Activated T-helper 1 cell treated with anti-CD3 and anti-CD28 coated beads, Interleukin-12 subunit alpha, Interleukin-12 subunit beta, Interleukin-2, Interleukin-4 antibody, amounts not matched to agents 30 ng/mL and 10 ng/mL and 1 ng/mL, durations not matched to agents 14 hours and 24 hours and 36 hours (primary cell): ENCODE measurements at regions not wholly inside any gene's neighbourhood (a gene's known extent, or its start where the extent isn't known, plus 50 kb on each side); places are given as distances from the start of the nearest gene placed in this dataset.

Source experiments
- DNase-seq: peaks from one replicate; pipeline ENCODE4 v3.0.0; 2021; ENCODE audit warnings: low spot score
- H3K27ac Mint-ChIP-seq: one replicate; pipeline ENCODE4 v1.8.0; 2021; ENCODE audit warnings: mild to moderate bottlenecking, mixed read lengths
- H3K27me3 Mint-ChIP-seq: one replicate; pipeline ENCODE4 v1.8.0; 2022; ENCODE audit warnings: mild to moderate bottlenecking, moderate library complexity, mixed read lengths; ENCODE audit not compliant: insufficient read depth
- H3K36me3 Mint-ChIP-seq: one replicate; pipeline ENCODE4 v1.8.0; 2021; ENCODE audit warnings: low read depth, mixed read lengths
- H3K4me1 Mint-ChIP-seq: one replicate; pipeline ENCODE4 v1.8.0; 2021; ENCODE audit warnings: low read depth, mixed read lengths
- H3K4me3 Mint-ChIP-seq: one replicate; pipeline ENCODE4 v1.8.0; 2021; ENCODE audit warnings: mild to moderate bottlenecking, moderate library complexity, mixed read lengths
- H3K9me3 Mint-ChIP-seq: one replicate; pipeline ENCODE4 v1.8.0; 2021; ENCODE audit warnings: mixed read lengths
- intact Hi-C: fragments of 100-400 bp; cut with micrococcal nuclease; formaldehyde crosslinking; loops from one replicate; pipeline ENCODE4 v1.15.1; 2024

DNA sequence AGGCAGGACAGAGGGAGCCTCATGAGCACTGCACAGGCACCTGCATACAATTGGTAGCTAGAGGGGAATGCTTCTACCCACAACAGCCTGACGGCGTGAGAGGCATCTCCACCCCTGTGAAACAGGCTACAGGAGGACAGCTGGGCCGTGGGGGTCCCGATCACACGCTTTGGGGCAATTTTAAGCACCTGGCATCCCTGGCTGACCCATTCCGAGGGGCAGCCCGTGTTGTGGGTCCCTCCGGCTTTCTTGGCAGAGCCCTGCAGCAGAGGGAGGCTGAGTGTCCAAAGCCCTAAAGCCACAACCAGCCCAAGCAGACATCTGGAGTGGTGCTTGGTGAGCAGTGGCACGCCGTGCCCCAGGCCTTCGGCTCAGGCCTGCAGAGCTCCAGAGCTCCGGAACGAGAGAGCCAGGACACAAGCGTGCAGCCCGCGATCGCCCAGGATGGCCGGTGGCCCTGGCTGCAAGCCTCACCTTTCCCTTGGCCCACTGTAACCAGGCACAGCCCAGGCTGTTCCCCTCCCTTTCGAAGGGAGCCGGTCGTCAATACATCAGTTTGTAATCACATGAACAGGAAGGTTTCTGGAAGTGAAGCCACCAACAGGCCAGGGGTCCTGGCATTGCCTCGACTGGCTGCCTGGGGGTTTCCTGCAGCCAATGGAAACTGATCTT is 81.4 kb downstream of the DLL1 start:
- H3K4me3 Mint-ChIP-seq: no peak overlapping the region

DNA sequence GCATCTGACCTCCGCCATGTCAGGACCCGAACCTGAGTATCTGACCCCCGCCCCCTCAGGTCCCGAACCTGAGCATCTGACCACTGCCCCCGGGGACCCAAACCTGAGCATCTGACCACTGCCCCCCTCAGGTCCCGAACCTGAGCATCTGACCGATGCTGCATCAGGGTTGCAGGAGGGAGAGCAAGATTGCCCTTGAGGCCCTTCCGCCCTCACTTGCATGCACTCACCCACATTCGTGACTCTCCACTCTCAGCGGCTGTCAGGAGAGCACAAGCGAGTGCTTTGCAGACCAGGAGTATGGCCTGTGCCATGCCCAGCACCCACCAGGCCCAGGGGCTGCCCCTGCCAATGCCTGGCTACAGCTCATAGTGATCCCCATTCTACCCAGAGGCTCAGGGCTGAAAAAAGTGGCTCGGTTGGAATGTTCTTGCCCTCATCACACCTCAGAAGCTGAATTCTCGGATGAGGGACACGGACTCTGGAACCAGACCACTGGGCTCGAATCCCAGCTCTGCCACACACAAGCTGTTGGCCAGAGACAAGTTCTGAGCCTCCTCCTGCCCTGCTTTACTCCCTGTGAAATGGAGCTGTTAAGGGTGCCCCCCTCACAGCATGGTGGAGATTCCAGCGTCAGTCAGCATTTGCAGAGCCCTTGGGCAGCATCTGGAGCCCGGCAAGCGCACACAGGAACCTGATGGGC is 82.1 kb downstream of the DLL1 start:
- Mint-ChIP-seq H3K27ac (no peak overlapping the region), H3K4me1 (no peaks in the 10 kb centered on the region), H3K27me3 (no peaks in the 10 kb centered on the region), H3K4me3 (no peak overlapping the region), H3K9me3 (peaks cover 29% of the 10 kb centered on the region), H3K36me3 (no peaks in the 10 kb centered on the region)
- DNase-seq: no peak
- intact Hi-C loops: no loop called here

More for the DNA sequence above, 81.4 kb downstream of the DLL1 start:
- H3K9me3 Mint-ChIP-seq: peaks cover 24% of the 10 kb centered on the region
- H3K27me3 Mint-ChIP-seq: no peaks in the 10 kb centered on the region
- no peak overlapping the region for H3K27ac Mint-ChIP-seq
- no peaks in the 10 kb centered on the region for H3K4me1 Mint-ChIP-seq
- H3K36me3 Mint-ChIP-seq: no peaks in the 10 kb centered on the region
- DNase-seq: no peak
- intact Hi-C loops: no loop called here

DNA sequence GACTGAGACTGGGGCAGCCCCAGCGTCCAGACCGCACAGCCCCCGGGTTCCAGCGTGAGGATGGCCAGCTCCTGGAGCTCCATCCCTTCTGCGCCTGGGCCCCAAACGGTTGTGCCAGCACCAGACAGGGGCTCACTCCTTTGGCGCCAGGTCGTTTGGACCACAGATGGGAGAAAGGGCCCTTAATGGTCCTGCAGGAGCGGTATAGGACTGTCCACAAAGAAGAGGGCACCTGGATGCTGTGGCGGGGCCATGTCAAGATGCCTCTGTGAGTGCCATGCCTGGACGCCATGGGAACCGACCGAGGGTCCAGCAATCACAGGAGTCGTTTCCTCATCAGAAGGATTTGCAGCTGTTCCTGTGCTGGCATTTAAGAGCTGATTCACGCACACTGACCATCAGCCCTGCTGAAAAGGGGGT is 82.7 kb downstream of the DLL1 start:
- no peak for DNase-seq
- no peak overlapping the region for H3K27ac Mint-ChIP-seq
- no peaks in the 10 kb centered on the region for H3K27me3 Mint-ChIP-seq
- no peak overlapping the region for H3K4me3 Mint-ChIP-seq
- no peaks in the 10 kb centered on the region for H3K36me3 Mint-ChIP-seq
- H3K9me3 Mint-ChIP-seq: peaks cover 26% of the 10 kb centered on the region
- H3K4me1 Mint-ChIP-seq: no peaks in the 10 kb centered on the region
- intact Hi-C loops: no loop called here

DNA sequence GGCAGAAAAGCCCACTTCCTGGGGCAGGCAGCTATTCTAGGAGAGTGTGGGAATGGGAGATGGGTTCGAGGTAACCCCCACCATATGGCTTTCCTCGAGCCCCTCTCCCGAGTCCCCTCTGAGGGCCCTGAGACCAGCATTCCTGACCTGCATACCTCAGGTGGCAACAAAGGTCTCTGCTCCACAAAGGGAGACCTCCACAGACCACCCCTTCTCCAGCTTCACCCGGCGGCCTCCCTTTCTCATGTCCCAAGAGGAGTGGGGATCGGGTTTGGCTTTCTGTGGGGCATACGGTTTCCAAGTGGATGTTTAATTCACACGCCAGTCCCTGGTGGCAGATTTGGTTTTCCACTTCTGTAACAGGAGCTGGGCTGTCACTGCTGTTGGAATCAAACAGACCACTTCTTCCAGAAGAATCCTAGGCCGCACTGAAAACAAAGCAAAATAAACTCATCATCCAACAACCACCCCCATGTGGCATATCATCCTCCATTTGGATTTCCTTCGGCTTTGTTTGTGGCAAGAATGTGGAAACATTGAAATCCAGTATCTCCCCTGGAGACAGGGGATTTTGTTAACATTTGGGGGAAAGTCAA is 83.2 kb downstream of the DLL1 start:
- no peaks in the 10 kb centered on the region for H3K27me3 Mint-ChIP-seq
- no peak for DNase-seq
- peaks cover 30% of the 10 kb centered on the region for H3K9me3 Mint-ChIP-seq

DNA sequence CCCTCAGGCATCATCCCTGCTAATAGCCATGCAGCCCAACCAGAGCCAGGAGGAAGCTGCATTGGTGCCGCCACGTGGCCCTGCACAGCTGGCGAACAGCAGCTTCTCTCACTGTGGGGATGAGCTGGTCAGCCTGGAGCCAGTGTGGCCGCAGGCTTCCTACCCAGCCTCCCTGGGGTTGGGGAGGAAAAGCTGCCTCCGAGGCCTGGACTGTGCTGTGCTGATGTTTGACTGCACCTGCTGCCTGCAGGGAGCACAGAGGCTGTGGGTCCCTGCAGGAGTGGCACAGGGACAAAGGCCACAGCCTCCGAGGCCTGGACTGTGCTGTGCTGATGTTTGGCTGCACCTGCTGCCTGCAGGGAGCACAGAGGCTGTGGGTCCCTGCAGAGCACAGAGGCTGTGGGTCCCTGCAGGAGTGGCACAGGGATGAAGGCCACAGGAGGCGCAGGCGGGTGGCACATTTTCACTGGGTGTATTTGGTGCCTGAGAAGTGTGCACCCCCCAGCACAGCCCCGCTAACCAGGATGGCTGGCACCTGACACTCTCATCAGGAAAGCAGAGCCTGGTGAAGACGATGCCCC is 83.9 kb downstream of the DLL1 start:
- peaks cover 30% of the 10 kb centered on the region for H3K9me3 Mint-ChIP-seq
- no peak for DNase-seq
- H3K36me3 Mint-ChIP-seq: no peaks in the 10 kb centered on the region
- H3K4me3 Mint-ChIP-seq: no peak overlapping the region
- intact Hi-C loops: no loop called here
- H3K4me1 Mint-ChIP-seq: no peaks in the 10 kb centered on the region
- H3K27me3 Mint-ChIP-seq: no peaks in the 10 kb centered on the region
- H3K27ac Mint-ChIP-seq: no peak overlapping the region

More for the DNA sequence above, 83.2 kb downstream of the DLL1 start:
- Mint-ChIP-seq H3K27ac (no peak overlapping the region), H3K4me3 (no peak overlapping the region), H3K36me3 (no peaks in the 10 kb centered on the region), H3K4me1 (no peaks in the 10 kb centered on the region)
- intact Hi-C loops: no loop called here

DNA sequence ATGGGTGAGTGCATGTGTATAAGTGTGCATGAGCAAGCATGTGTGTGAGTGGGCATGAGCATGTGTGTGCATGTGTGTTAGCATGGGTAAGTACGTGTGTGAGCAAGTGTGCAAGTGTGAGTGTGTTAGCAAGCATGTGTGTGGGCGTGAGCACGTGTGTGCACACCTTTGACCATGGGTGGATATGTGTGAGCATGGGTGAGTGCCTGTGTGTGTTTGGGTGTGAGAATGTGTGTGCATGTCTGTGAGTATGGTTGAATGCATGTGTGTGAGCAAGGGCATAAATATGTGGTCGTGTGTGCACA is 84.6 kb downstream of the DLL1 start:
- Mint-ChIP-seq H3K27me3 (no peaks in the 10 kb centered on the region), H3K27ac (no peak overlapping the region), H3K9me3 (peaks cover 30% of the 10 kb centered on the region), H3K4me3 (no peak overlapping the region), H3K36me3 (no peaks in the 10 kb centered on the region), H3K4me1 (no peaks in the 10 kb centered on the region)
- no peak for DNase-seq
- intact Hi-C loops: no loop called here

DNA sequence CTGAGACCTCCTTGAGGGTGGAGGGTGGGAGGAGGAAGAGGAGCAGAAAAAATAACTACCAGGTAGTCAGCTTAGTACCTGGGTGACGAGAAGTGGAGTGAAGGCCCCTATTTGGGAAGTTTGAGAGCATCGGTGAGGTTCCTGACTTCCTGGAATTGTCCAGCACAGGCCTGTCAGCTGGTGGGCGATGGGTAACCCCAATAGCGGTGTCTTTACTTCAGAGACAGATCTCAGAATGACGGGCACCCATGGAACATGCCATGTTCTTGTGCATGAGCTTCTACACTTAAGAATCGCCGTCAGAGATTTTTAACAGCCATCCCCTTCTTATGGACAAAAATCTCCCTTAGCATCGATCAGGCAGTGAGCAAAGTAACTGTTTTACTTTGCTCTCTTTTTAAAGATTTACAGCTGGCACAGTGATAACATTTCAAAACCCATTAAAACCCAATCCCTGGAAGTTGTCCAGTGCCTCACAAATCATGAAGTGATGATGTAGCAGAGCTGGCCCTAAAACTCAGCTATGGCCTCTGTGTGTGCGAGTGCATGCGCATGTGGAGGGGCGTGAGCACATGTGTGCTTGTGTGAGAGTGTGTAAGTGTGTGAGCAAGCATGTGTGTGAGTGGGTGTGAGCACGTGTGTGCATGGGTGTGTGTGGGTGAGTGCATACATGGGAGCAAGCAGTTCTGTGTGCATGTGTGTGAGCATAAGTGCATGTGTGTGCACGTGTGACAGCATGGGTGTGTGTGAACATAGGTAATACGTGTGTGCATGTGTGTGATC is 85.2 kb downstream of the DLL1 start:
- Mint-ChIP-seq H3K4me1 (no peaks in the 10 kb centered on the region), H3K36me3 (no peaks in the 10 kb centered on the region), H3K4me3 (no peak overlapping the region), H3K27me3 (no peaks in the 10 kb centered on the region), H3K9me3 (peaks cover 30% of the 10 kb centered on the region), H3K27ac (no peak overlapping the region)
- intact Hi-C loops: no loop called here
- DNase-seq: no peak

DNA sequence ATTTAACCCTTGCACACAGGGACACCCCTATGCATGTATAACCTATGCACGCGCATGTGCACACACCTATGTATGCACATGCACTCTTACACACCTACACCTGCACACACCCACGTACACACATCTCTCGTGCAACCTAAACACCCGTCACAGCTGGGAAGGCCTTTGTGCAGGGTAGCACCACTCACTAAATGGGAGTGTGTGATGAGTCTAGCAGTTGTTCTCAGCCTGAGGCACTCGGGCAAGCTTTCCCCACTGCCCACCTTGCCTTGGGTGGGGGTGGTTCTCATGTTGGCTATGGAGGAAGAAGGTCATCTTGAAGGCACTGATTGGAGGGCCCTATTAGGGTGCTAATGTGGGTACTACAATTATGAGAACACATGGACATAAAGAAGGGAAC is 85.8 kb downstream of the DLL1 start:
- no peaks in the 10 kb centered on the region for H3K36me3 Mint-ChIP-seq
- no peaks in the 10 kb centered on the region for H3K4me1 Mint-ChIP-seq
- no peak overlapping the region for H3K27ac Mint-ChIP-seq
- no peak overlapping the region for H3K4me3 Mint-ChIP-seq
- no peaks in the 10 kb centered on the region for H3K27me3 Mint-ChIP-seq
- H3K9me3 Mint-ChIP-seq: peaks cover 30% of the 10 kb centered on the region
- DNase-seq: no peak
- intact Hi-C loops: no loop called here

DNA sequence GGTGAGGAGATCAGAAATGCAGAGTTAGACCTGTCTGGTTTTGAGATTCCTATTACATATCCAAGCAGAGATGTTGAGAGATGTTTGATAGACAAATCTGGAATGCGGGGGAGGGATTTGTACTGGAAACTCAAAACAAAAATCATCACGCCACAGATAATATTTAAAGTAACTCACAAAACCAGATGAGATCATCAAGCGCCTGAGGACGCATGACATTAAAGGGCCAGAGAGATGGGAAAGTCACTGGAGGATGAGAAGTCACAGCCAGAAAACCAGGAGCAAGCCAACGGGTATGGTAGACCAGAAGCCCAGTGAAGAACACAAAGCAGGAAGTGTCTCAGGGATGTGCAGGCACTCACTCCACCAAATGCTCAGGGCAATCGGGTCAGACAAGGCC is 87.7 kb downstream of the DLL1 start:
- intact Hi-C loops: no loop called here
- no peaks in the 10 kb centered on the region for H3K36me3 Mint-ChIP-seq
- no peak for DNase-seq
- H3K9me3 Mint-ChIP-seq: peaks cover 30% of the 10 kb centered on the region
- no peak overlapping the region for H3K27ac Mint-ChIP-seq
- H3K27me3 Mint-ChIP-seq: no peaks in the 10 kb centered on the region
- H3K4me1 Mint-ChIP-seq: no peaks in the 10 kb centered on the region
- H3K4me3 Mint-ChIP-seq: no peak overlapping the region

DNA sequence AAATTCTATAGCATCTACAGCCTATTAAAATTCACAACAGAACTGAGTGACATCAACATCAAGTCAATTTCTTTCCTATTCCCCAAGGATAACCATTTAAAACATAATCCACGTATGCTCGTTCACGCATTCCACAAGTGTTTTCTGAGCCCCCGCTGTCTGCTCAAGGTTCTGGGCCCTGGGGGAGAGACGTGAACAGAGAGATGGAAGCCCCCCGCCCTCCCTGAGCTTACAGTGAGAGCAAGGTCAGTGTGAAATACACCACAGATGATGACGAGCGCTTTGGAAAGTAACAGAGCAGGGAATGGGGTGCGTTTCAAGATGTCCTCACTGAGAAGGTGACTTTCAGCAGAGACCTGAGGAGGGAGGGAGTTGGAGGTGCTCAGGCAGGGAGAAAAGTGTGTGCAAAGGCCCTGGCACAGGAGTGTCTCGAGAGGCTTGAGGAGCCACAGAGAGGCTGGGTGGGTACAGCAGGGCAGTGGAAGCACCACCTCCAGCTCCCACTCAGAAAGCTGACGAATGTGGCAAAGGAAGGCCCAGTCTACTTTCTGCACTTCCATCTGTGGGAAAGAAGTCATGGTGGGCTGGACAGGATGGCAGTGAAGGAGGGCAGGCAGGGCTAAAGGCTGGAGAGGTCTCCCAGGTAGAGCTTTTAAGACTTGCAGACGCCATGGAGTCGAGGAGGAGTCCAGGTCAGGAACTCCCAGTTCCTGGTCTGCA is 88.3 kb downstream of the DLL1 start:
- Mint-ChIP-seq H3K9me3 (peaks cover 30% of the 10 kb centered on the region), H3K27me3 (no peaks in the 10 kb centered on the region), H3K27ac (no peak overlapping the region), H3K4me1 (no peaks in the 10 kb centered on the region), H3K36me3 (no peaks in the 10 kb centered on the region), H3K4me3 (no peak overlapping the region)
- no peak for DNase-seq
- intact Hi-C loops: no loop called here

DNA sequence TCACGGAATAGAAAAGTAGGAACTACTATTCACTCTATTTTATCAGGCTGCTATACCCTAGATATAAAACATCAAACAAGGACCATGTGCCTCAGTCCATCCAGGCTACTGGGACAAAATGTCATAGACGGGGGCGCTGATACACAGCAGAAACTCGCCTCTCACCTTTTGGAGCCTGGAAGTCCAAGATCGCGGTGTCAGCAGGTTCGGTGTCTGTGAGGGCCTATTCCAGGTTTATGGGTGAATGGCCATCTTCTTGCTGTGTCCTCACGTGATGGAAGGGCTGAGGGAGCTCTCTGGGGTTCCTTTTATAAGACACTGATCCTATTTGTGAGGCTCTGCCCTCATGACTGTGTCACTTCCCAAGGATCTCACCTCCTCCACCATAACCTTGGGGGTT is 89.5 kb downstream of the DLL1 start:
- intact Hi-C loops: no loop called here
- DNase-seq: no peak
- peaks cover 2% of the 10 kb centered on the region for H3K27me3 Mint-ChIP-seq

DNA sequence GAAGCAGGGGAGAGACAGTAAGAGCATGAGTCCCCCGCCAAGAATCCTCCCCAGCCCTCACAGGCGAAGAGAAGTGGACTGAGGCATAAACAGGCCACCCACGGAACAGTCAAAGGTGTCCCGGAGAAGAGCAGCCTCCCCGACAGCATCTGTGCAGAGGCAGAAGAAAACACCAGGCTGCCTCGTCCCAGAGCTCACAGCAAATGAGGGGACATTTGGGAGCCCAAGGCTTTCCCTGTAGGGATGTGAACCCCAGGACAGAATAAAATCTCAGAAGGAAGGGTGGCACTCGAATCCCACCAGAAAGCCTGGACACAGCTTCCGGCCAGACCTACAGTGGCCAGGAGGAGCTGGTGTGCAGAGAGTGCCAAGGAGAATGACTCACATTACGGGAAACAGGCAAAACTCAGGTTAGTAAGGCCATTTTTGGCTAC is 90.4 kb downstream of the DLL1 start:
- Mint-ChIP-seq H3K9me3 (peaks cover 32% of the 10 kb centered on the region), H3K4me3 (no peak overlapping the region), H3K36me3 (no peaks in the 10 kb centered on the region), H3K4me1 (no peaks in the 10 kb centered on the region), H3K27me3 (peaks cover 2% of the 10 kb centered on the region), H3K27ac (no peak overlapping the region)
- intact Hi-C loops: no loop called here
- DNase-seq: no peak

More for the DNA sequence above, 89.5 kb downstream of the DLL1 start:
- Mint-ChIP-seq H3K4me1 (no peaks in the 10 kb centered on the region), H3K4me3 (no peak overlapping the region), H3K36me3 (no peaks in the 10 kb centered on the region), H3K27ac (no peak overlapping the region), H3K9me3 (peaks cover 31% of the 10 kb centered on the region)
